ENCODE measurements at regions not wholly inside any gene's neighbourhood (a gene's known extent, or its start where the extent isn't known, plus 50 kb on each side); places are given as distances from the start of the nearest gene placed in this dataset.

DNA sequence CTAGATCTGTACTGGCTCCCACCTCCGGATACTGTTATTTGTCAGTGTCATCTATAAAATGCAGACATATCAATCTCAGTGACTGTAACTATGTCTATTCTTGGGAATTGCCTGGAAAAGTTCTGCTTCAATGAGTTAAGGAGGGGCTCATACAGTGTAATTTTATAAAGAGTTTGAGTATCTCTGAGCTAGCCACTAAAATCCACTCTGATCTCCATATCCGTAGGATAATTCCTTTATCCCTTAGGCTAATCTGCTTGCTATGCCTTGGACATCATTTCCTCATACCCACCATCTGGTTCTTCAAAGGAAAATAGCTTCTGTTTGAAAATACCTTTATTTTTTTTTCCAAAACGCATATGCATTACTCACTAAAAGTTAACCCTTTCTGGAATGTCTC, 863.2 kb downstream of the SUCLG1 start:
- DNase-seq = no peak

DNA sequence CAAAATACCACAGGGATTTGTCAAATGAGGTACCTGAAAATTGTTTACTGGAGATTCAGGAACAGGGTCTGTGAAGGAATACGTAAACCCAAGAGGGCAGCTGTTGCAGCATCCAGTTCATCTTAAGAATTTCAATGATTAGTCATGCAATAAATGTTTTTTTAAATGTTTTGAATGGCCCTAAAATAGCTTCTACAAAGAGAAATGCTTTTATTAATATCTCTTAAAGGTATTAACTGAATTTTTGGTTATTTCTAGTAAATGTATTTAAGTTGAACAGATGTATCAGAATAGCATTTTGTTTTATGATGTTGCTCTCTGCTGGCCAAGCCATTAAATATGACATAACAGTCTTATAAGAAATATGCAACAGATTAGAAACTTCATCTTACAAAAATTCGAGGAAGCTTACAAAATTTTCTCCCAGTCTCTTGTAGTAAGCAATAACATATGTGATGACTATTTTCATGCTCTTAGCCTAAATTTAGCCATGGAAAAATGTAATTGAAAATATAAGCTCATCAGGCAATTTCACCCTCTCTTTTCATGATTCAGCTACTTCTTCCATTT, 863.9 kb downstream of the SUCLG1 start:
- DNase-seq = no peak

DNA sequence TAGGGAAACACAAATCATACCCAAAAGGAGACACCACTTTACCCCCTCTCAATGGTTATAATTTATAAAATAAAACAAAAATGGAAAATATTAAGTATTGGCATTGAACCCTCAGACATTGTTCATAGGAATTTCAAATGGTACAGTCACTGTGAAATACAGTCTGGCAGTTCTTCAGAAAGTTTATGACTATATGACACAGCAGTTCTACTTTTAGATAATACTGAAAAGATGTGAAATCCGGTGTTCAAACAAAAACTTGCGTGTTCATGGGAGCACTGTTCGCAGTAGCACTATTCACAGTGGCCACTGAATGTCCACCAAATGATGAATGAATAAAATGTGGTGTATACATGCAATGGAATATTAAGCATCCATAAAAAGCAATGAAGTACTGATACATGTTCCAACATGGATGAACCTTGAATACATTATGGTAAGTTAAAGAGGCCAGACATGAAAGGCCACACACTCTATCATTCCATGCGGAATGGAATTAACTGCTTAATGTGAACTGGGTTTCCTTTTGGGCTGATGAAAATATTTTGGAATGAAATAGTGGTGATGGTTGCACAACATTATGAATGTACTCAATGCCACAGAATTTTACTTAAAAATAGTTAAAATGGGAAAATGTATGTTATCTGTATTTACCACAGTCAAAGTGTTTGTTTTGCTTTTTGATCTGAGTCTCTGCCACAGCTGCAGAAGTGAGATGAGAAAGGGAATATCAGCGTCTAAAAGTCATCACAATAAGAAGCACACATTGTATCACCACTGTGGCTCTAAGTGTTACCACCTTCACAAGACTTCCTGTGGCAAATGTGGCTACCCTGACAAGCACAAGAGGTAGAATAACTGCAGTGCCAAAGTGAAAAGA, 864.6 kb downstream of the SUCLG1 start:
- DNase-seq = no peak

DNA sequence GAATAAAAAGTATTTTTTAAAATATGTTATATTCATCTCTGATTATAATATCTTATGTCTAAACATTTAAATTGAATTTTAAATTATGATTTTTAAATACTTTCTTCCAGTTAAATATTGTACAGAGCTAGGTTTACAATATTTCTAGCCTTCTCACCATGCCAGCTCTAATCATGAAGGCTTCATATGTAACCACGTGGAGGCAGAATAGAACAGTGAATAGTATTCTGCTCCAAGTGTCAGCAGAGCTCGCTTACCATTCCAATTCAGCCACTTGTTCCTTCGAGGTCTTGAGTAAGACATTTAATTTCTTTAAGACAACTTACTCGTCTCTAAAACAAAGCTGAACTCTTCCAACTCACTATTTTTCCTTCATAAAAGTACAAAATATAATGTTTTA, 871.8 kb downstream of the SUCLG1 start:
- no peak for DNase-seq

DNA sequence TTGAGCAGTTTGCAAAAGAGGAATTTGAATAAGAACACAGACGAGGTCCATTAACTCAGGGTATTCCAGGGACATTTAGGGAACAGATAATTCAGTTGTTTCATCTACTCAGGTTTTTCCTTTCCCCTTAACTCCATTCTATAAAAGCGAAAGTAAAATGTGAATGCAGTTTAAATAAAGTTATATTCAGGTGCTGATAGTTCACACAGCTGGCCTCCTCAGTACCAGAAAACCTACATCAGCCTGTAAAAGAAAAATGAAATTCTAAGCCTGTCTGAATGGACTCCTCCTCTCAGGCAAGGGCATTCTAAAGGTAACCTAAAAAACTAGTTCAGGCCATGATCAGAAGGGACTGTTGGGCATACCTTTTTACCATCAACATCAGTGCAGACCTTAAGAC, 873.8 kb downstream of the SUCLG1 start:
- DNase-seq = no peak

DNA sequence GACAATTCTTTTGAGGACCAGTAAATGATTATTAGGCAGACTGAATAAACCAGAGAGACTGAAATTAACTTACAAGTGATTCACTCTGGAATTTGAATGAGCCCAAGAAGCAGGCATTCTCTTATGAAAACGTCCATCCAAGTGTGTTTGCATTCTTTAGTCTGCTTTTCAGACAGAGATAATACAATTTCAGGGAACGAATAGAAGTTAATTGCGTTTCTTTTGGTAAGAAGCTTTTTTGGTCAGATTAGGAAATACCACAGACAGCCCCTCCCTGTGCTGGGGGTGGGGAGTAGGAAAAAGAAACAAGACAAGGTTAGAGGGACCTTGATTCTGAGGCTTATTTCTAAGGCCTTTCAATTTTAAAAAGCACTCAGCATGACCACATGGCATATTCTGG, 874.4 kb downstream of the SUCLG1 start:
- no peak for DNase-seq

DNA sequence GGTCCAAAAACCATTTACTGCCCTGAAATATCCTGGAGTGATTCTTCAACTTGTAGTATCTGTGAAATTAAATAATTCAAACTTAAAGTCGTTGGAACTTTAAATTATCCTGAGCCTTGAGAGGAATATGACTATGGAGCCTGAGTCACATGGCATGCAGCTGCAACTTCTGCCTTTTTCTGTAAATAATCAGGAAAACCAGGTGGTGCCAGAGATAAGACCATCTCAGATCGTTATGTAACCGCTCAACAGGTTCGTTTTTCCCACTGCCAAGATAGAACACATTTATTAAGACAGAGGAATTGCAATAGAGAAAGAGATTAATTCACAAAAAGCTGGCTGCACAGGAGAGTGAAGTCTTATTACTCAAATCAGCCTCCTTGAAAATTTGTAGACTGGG, 876.5 kb downstream of the SUCLG1 start:
- no peak for DNase-seq

DNA sequence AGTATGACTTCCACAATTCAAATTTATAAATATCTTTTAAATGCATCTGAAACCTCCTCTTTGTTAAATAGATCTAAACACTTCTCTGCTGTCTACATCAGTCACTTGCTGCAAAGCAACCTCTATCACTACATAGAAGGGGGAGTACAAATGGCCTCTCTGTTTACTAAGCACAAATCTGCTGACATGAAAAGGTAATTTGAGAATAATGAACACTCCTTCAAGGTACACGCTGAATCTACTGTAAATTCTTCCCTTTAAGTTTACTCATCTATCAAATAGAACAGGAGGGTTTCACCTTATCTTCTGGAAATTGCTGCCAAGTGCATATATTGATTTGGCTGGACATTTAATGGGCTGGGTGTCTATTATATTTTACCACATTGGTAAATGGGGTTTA, 879.6 kb downstream of the SUCLG1 start:
- no peak for DNase-seq

DNA sequence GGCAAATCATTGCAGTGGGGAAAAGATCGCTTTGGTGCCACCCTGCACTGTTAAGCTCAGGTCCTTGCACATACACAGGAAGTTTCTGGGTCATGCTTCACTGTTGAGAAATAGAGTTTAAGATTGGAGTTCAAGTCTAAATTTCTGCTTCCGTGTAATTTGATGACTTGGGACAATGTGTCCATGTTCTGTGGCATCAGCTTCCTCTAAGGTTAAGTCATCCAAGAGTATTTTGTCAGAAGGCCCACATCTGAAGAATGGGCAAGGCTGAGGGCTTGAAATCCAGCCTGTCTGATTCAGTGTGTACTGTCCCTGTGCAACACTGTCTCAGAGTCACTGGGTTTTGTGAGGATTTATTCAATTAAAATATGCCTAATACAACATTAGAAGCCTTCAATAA, 880.7 kb downstream of the SUCLG1 start:
- DNase-seq = no peak

DNA sequence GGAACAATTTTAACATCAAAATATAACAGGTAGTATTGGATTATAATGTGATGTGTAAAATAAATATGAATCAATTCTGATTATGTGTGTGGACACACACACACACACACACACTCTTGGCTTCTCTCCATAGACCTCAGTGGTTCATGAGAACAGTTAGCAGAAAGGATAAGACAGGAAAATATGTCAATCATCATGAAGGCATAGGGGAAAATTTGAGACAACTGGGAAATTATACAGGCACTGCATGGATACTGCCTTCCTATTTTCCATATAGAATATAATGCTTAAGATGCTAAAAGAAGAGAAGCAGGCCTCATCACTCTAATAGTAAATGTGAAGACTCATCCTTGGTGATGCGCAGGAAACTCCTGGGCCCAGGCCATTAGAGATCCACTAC, 884.5 kb downstream of the SUCLG1 start:
- DNase-seq = no peak

DNA sequence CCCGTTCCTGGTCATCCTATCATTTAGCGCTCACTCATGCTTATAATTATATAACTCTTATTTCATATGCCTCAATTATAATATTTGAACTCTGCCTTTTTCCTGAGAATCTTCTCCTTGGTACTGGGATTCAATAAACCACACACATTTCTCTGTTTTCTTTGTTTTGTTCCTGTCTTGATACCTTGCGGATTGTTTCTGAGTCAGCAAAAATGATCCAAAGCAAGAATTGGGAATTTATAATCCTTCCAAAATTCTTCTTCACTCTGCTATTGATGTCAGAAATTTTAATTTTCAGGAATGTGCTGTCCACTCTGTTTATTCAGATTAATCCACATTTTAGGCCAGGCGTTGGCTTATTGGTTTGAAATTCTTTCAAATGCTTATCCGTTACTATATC, 886.0 kb downstream of the SUCLG1 start:
- DNase-seq = no peak

DNA sequence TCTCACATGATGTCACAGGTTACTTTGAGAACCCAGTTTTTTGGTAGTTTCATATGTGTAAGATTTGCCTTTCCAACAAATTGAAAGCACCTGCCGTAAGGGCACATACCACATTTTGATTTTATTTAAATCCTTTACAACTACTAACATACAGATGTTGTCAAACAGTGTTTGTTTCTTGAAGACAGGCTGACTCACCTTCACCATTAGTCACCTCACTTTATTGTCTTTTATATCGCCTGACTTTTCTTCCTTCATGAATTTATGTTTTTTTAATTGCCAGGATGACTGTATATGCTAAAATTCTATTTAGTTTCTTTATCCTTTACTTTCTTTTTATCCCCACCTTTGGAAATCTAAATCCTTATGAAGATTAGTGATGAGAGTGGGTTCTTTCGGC, 886.7 kb downstream of the SUCLG1 start:
- no peak for DNase-seq

DNA sequence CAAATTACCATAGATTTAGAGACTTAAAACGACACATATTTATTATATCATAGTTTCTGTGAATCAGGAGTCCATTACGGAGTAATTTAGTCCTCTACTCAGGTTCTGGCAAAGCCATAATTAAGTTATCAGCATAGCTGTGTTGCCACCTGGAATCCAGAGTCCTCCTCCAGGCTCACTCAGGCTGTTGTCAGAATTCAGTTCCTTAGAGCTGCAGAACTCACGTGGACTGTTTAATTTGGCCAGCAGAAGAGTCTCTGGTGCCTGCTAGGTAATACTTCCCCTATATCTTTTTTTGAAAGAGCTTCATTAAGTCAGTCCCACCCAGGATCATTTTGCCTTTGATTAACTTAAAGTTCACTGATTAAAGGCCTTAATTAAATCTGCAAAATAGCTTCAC, 891.5 kb downstream of the SUCLG1 start:
- no peak for DNase-seq

DNA sequence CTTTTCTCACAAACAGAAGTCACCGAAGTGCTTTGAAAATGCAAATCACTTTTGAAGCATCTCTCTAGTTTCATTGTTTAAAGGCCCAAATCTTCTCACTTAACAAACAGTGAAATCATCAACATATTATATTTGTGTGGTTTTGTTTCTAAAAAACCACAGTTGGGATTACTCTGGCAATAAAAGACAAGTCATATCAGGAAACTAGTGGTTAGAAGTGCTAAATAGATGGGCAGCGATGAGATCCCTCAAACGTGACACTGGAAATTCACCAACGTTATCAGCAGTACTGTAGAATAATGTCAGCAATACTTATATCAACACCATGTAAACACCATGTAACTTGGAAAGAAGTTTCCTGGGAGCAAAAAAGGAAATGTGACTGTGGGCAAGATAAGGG, 893.5 kb downstream of the SUCLG1 start:
- no peak for DNase-seq

DNA sequence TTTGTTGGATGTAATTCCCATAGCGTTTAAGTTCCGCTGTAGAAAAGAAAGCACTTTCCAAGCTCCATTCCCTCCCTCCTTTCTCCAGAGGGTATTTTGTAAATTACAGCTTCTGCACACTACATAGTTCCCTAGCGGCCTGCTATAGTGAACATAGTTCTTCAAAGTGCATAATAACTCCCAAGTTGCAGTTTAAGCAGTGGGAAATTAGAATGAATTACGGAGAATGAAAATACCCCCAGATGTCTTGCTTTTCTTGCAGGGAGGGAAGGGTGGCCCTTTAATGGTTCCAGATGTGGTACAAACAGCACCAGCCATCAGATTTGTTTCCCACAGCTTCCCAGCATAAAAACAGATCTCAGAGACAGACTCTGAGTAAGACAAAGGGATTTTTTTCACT, 893.9 kb downstream of the SUCLG1 start:
- DNase-seq = no peak

DNA sequence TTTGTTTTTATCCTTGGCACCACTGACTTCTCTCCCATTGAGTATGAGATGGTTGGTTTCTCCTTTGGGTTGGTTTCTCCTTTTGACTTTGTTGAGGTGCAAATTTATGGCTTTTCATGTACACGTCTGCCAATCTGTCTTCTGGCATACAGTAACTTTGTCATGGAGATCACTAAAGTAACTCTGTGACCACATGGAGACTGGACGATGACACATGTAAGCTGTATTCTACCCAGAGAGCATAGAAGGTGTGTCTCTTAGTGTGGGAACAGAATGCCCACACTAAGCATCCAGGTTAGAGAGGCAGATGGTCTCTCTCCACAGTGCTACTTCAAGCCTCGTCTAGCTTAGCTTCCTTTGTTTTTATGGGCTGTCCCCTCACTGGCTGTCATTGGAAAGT, 897.5 kb downstream of the SUCLG1 start:
- no peak for DNase-seq

DNA sequence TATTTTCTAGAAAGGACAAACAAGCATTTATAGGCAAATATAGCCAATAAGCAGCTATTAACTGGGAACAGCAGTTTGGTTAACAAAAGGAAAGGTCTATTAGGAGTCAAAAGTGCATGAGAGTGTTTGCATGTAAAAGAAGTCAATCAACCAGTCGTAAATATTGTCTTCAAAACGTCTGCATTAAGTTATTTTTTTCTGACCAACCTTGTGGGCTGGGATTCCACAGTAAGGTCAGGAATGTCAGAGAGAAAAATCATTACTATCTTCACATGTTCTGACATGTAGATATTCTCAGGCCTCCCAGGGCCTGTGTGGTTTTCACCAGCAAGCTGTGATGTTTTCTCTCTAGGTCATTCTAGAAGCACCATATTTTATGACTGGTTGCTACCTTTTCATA, 922.5 kb downstream of the SUCLG1 start:
- no peak for DNase-seq

DNA sequence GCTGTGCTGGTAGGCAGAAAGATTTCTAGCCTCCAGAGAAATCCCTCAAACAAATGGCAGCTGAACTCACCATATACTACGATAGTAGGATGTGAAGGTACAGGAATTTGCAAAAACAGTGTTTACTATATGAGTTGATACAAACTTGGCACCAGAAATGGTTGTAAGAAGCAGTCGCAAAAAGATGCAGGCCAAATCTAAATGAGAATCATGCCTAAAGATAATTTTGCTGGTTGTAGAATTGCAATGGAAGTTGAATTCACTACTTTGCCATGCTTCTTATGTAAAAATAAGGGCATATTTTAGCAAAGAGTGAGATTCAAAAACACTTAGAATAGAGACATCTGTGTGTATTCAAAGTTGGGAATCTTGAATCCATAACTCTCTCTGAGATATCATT, 924.7 kb downstream of the SUCLG1 start:
- no peak for DNase-seq

DNA sequence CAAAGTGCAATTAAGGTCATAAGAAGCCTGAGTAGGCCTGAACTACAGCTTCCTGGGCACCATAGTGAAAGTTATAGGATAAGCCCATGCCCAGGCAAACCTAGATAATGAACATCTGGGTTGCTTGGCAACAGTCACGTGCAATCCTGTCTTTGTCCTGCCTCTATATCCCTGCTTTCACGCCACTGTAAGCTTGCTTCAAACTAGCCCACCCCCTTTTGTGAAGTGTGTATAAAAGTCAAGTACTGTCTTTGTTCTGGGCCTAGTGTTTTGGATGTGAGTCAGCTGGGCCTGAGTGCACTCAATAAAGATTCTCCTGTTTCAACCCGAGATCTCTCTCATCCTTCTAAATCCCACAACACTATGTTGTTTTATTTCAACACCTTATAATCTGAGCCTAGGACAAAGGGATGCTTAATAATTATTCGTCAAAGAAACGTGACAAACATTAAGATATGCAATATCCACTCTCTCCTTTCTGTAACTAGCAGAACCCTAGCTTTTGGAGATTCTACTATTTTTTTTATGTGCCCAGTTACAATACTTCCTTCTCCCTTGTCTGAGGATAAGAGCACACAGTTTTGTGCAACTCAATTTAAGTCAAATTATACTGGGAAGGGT, 927.8 kb downstream of the SUCLG1 start:
- no peak for DNase-seq

DNA sequence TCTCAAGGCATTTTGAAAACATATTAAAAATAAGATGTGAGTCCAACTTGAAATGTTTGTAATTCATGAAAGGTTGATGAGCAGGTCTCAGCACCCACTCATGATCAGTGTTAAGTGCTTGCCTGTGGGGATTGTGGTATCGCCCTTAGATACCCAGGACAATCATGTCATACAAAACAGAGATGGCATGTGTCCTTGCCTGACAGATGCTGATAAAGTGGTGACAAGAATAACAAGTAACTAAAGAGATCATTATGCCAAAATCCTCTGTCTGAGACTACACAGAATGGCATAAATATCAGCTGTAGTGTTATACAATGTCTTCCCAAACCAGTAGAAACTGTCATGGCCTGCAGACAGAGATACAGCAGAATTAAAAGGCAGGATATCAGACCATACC, 930.3 kb downstream of the SUCLG1 start:
- no peak for DNase-seq

DNA sequence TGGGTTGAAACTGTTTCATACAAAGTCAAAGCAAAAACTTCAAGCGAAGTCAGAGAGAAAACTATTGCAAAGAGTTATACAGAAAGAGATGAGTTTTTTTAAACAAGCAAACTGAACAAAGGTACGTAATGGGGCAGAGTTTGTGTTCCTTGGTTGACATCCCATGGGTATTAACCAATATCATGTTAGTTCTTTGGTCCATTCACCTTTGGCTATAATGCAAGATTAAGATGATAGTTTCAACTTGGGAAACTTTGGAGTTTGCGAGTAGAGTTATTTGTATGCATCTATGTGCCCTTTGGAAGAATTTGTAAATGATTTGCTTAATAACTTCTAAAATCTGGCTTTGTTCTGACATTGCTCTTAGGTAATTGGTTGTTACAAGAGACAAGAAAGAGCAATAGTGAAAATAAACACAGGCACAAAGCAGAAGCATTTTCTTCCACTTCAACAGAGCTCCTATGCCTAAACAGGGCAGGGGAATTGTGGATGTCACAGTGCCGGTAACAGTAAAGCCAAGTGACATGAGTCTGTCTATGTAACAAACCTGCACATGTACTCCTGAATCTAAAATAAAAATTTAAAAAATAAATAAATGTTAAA, 936.1 kb downstream of the SUCLG1 start:
- DNase-seq = no peak

DNA sequence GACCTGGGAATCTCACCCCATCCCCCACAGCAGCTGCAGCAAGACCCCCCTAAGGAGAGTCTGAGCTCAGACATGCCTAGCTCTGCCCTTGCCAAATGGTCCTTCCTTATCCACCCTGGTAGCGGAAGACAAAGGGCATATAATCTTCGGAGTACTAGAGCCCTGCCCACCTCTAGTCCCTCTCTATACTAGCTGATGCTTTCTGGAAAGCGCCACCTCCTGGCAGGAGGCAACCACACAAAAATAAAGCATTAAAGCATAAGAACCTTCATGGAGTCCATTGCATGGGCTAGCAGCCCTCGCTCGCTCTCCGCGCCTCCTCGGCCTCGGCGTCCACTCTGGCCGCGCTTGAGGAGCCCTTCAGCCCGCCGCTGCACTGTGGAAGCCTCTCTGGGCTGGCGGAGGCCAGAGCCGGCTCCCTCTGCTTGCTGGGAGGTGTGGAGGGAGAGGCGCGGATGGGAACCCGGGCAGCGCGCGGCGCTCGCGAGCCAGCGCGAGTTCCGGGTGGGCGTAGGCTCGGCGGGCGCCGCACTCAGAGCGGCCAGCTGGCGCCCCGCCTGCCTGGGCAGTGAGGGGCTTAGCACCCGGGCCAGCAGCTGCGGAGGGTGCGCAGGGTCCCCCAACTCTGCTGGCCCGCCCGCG, 941.2 kb downstream of the SUCLG1 start:
- no peak for DNase-seq

DNA sequence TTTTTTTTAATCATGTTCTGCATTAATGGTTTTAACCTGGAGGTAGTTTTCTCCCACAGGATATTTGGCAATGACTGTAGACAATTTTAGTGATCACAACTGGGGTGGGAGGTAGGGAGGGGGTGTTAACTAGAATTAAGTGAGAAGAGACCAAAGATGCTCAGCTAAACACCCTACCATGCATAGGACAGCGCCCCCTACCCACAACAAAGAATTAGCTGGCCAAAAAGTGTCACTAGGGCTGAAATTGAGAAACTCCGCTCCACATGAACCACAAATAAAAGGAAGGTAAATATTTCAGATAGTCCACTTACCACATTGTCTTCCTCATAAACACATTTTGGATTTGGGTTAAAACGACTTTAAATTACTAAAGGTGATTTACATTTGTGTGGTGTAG, 942.6 kb downstream of the SUCLG1 start:
- no peak for DNase-seq

DNA sequence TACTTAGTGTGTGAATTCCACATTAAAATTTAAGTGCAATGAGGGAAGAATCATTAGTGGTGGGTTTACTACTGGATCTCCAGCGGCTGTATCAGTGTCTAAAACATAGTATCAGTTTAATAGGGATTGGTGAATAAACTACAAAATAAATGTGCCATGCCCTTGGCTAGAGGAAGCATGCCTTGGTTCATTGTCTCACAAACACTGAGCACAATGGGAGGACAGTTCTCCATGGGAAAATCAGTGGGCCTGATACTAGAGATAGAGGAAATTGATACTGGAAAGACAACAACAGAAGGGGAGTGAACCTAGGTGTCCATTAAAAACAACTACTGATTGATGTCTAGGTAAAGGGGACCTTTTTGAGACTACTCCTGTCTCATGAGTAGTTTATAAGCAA, 971.6 kb downstream of the SUCLG1 start:
- no peak for DNase-seq
